ENCODE measurements at regions not wholly inside any gene's neighbourhood (a gene's known extent, or its start where the extent isn't known, plus 50 kb on each side); places are given as distances from the start of the nearest gene placed in this dataset.

DNA sequence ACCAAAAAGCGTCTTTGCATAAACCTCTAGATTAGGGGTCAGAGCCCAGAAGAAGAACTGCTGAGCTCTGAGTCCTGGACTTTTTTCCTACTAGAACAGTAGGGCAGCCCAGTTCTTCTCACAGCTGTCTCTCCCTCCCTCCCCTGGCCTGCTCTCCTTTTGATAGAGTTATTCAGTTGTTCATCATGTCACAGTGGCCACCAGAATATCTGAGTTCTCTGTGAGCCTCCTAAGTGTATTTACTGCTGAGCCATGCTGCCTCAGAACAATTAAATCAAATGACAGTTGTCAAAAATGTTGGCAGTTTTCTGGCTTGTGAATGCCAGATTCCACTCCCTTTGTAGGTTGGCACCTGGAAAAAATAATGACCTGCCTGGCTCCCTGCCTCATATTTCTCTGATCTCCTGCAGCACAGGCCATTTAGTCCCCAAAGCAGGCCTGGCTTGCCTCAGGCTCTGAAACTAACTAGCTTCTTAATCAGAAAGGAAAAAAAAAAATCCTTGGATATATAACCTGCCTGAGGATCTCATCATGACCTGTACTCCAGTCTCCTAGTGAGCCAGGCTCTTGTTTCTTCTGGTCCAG, 377.4 kb upstream of the LARGE1 start:
- FAIRE-seq (no peak), DNase-seq (ENCODE audit: insufficient read length, low spot score) (no peak)

GRCh38 chr22:34299496-34299895, 379.2 kb upstream of the LARGE1 start:
- DNase-seq (ENCODE audit: insufficient read length, low spot score): no peak
- FAIRE-seq: no peak

DNA sequence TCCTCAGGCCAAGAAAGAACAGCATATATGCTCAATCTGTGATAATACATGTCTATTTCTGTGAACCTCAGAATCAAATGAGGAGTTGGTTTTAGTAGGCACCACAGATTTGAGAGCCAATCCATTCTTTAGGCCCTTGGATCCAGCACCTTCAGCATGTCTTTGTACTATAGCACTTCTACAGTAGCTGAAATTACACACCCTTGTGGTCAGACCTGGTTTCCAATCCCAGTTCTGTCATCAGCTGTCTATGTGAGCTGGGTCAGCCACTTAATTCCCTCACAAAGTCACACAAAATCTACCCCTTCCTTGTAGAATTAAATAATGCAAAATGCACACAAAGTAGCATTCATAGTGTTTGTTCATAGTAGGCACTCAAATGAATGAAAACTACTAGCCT, 381.3 kb upstream of the LARGE1 start:
- FAIRE-seq: no peak
- no peak for DNase-seq (ENCODE audit: insufficient read length, low spot score)

DNA sequence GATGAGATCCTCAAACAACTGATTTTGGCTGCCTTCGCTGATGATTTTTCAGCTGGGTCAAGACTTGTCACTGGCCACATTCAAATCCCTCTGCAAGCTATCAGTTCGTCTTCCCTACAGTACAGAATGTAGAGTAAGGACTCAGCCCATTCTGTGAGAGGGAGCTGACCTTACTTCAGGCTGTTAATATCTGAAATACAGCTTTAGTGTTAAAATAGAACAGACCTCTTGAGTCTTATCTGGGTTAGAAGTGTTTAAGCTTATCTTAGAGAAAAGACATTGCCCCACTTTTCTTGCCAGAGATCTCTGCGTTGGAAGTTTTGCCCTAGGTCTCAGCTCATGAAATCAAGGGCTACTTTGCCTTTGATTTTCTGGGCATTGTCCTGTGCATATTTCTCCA, 383.4 kb upstream of the LARGE1 start:
- DNase-seq (ENCODE audit: insufficient read length, low spot score) (no peak), FAIRE-seq (no peak)

- FAIRE-seq: no peak
- DNase-seq (ENCODE audit: insufficient read length, low spot score): no peak
These were observed 386.1 kb upstream of the LARGE1 start for GRCh38 chr22:34306361-34306760.

- FAIRE-seq (no peak), DNase-seq (ENCODE audit: insufficient read length, low spot score) (no peak)
These were observed 387.8 kb upstream of the LARGE1 start for GRCh38 chr22:34308101-34308500.

DNA sequence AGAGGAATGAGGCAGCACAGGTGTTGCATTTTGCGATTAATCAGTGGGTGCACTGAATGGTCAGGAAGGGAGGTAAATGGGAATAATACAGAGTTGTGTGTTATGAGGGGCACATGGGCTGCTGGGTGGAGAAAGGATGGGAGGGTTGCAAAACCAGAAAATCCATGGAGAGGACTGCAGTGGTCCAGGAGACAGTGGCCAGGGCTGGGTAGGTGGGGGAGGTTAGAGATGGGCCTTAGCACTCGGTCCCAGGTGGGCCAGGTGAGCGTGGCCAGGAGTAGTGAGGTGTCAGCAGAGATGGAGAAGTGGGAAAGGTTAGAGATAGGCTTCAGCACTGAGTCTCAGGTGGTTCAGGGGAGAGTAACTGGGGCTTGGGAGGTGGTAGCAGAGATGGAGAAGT, 399.1 kb upstream of the LARGE1 start:
- DNase-seq (ENCODE audit: insufficient read length, low spot score) (no peak), FAIRE-seq (no peak)

- FAIRE-seq: no peak
- DNase-seq (ENCODE audit: insufficient read length, low spot score): no peak
These were observed 404.5 kb upstream of the LARGE1 start for GRCh38 chr22:34324763-34325162.

DNA sequence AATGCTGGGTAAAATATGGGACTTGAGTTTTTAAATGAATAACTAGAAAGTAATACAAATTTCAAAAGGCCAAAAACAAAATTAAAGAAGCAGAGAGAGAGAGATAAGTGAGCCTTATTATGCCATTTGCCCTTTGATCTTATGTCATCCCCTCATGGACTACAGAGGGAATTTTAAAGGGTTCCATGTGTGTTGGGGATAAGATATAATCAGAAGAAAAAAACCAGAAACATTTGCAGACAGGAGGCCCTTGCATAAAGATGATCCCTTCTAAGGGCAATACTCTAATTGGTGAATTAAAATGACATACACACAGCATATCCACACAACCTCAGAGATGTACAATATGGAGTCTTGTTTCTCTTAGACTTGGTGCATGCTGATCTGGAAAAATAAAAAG, 406.6 kb upstream of the LARGE1 start:
- DNase-seq (ENCODE audit: insufficient read length, low spot score) (no peak), FAIRE-seq (no peak)

DNA sequence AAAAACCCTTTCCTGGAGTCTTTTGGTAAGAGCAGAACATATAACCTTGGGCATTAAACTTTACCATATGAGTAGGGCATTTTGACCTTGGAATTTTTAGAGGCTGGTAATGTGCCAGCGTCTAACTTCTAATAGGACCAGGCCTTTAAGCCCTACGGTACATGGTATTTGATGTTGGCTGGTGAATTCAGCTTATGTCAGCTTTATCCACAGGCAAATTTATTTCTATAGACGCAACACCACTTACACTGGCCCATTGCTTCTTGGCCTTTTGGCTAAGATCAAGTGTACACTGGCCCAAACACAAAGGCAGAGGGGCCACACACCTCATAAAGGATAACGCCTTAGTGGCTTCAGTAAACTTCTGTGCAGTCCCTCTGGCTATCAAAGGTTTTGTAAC, 410.2 kb upstream of the LARGE1 start:
- DNase-seq (ENCODE audit: insufficient read length, low spot score) (no peak), FAIRE-seq (no peak)

DNA sequence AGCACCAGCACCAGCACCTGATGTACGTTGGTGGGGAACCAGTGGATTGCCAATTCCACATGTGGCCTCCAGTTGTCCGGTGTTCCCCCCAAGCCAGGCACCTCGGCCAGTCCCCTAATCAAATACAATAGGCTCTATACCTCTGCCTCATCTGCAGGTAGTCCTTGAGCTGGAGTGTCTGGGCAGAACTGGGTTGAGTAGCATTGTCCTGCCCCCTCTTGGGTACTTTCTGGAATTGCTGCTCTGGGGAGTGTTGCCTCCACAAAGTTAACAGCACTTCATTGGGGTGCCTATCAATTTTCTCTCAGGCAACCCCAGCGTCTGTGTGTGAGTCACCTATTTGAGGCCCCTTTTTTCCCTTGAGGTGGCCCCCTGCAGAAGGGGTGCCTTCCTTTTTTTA, 413.0 kb upstream of the LARGE1 start:
- DNase-seq (ENCODE audit: insufficient read length, low spot score) (no peak), FAIRE-seq (no peak)

DNA sequence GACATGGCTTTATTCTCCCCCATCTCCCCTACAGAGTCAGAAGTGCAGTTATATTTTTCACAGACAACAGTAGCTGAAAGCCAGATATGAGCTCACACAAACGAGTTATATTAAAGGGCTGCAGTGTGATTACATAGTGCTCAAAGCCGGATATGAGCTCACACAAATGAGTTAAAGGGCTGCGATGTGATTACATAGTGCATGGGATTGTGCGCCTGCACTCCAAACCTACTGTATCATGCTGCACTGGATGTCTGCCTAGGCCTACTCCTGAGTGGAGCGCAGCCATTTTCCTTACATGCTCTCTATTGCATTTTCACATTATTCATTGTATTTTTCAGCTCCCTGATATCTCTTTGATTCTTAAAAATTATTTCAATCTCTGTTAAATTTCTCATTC, 414.6 kb upstream of the LARGE1 start:
- DNase-seq (ENCODE audit: insufficient read length, low spot score) (no peak), FAIRE-seq (no peak)

- DNase-seq (ENCODE audit: insufficient read length, low spot score): no peak
- FAIRE-seq: no peak
These were observed 424.4 kb upstream of the LARGE1 start for GRCh38 chr22:34344702-34345101.

GRCh38 chr22:34354071-34354817, 434.0 kb upstream of the LARGE1 start:
- FAIRE-seq (no peak), DNase-seq (ENCODE audit: insufficient read length, low spot score) (no peak)

GRCh38 chr22:34356481-34356880, 436.2 kb upstream of the LARGE1 start:
- FAIRE-seq: no peak
- no peak for DNase-seq (ENCODE audit: insufficient read length, low spot score)

GRCh38 chr22:34370711-34371110, 450.4 kb upstream of the LARGE1 start:
- no peak for FAIRE-seq
- DNase-seq (ENCODE audit: insufficient read length, low spot score): no peak

DNA sequence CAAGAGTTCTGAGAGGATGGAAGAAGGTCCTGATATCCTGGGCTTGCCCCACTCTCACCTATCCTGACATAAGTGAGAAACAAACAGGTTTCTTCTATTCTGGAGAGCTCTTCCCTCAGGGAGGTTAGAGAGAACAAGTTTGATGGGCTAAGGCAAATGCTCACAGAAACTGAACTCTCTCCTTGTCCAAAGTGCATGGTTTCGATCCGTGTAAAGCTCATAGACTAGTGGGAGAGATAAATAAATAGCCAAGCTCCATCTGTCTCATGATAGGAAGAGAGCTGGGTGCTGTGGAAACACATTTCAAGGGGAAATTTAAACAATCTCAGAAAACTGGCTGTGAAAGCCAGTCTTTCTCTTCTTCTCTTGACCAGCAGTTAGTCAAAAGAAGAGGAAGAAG, 459.5 kb upstream of the LARGE1 start:
- FAIRE-seq (no peak), DNase-seq (ENCODE audit: insufficient read length, low spot score) (no peak)

- no peak for DNase-seq (ENCODE audit: insufficient read length, low spot score)
- FAIRE-seq: no peak
These were observed 460.3 kb upstream of the LARGE1 start for GRCh38 chr22:34380532-34380931.

DNA sequence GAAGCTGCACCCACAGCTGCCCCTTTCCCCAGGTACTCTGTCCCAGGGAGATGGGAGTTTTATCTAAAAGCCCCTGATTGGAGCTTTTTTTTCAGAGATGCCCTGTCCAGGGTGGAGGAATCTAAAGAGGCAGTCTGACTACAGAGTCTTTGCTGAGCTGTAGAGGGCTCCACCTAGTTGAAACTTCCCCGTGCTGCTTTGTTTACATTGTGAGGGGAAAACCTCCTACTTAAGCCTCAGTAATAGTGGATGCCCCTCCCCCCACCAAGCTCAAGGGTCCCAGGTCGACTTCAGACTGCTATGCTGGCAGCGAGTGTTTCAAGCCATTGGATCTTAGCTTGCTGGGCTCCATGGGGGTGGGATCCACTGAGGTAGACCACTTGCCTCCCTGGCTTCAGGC, 470.1 kb upstream of the LARGE1 start:
- FAIRE-seq: no peak
- no peak for DNase-seq (ENCODE audit: insufficient read length, low spot score)

- no peak for FAIRE-seq
- DNase-seq (ENCODE audit: insufficient read length, low spot score): no peak
These were observed 475.1 kb upstream of the LARGE1 start for GRCh38 chr22:34395370-34395769.

- no peak for DNase-seq (ENCODE audit: insufficient read length, low spot score)
- FAIRE-seq: no peak
These were observed 483.4 kb upstream of the LARGE1 start for GRCh38 chr22:34403667-34404066.

GRCh38 chr22:34410111-34410510, 489.8 kb upstream of the LARGE1 start:
- no peak for DNase-seq (ENCODE audit: insufficient read length, low spot score)
- no peak for FAIRE-seq

Measured in HTR-8/SVneo (cell line).